ENCODE measurements at regions not wholly inside any gene's neighbourhood (a gene's known extent, or its start where the extent isn't known, plus 50 kb on each side); places are given as distances from the start of the nearest gene placed in this dataset.

DNA sequence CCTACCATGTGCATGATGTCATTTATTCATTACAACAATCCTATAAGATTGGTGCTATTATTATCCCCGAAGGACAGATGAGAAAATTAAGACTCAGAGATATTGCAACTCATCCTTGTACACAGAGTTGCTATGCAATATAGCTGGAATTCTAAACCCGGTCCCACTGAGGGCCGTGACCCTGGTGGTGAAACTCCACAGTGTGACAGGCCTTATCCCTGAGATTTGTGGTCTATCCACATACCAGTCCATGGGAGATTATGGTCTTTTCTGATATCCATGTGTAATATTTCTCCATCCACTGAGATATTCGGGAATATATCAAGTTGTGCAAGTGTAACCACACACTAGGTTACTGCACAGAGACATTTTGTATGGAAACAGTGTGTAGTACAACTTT is 305.2 kb downstream of the TXNL1 start:
- no peaks in the 10 kb centered on the region for H3K4me1 ChIP-seq (ENCODE audit: control insufficient read depth in 3 of 3, insufficient read depth in 3 of 3, low read length in 3 of 3)
- H3K27me3 ChIP-seq (ENCODE audit: control insufficient read depth in 3 of 3, insufficient read depth in 3 of 3, low read length in 3 of 3) = no peaks in the 10 kb centered on the region
- no peak overlapping the region for H3K9ac ChIP-seq (ENCODE audit: low read depth in 1 of 3, low read length in 3 of 3)

DNA sequence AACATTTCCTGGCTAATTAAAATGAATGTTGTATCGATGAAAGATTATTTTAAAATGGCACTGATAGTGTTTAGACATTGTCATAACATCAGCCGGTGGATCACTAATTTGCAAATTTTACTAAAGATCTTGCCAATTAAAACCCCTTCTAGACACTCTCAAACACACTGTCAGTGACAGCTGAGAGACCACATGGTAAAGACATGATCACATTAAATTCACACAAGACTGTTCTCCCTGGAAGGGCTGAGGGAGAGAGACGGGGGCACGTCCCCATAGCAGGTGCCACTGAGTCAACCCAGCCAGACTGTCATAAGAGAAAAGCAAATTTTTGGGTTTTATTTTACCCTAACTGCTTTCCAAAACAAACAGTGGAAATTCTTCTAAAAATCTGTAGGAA is 306.0 kb downstream of the TXNL1 start:
- Histone ChIP-seq H3K9me3 (ENCODE audit: control insufficient read depth in 3 of 3, low read length in 3 of 3) (no peaks in the 10 kb centered on the region), H3K4me1 (ENCODE audit: control insufficient read depth in 3 of 3, insufficient read depth in 3 of 3, low read length in 3 of 3) (no peaks in the 10 kb centered on the region), H3K27me3 (ENCODE audit: control insufficient read depth in 3 of 3, insufficient read depth in 3 of 3, low read length in 3 of 3) (no peaks in the 10 kb centered on the region), H3K36me3 (ENCODE audit: control insufficient read depth in 3 of 3, insufficient read depth in 3 of 3, low read length in 3 of 3) (no peaks in the 10 kb centered on the region), H3K27ac (ENCODE audit: low read depth, low read length) (no peak overlapping the region), H3K4me3 (ENCODE audit: low read length in 3 of 3) (no peak overlapping the region), H3K9ac (ENCODE audit: low read depth in 1 of 3, low read length in 3 of 3) (no peak overlapping the region)

More for the DNA sequence above, 305.2 kb downstream of the TXNL1 start:
- Histone ChIP-seq H3K4me3 (ENCODE audit: low read length in 3 of 3) (no peak overlapping the region), H3K36me3 (ENCODE audit: control insufficient read depth in 3 of 3, insufficient read depth in 3 of 3, low read length in 3 of 3) (no peaks in the 10 kb centered on the region), H3K9me3 (ENCODE audit: control insufficient read depth in 3 of 3, low read length in 3 of 3) (no peaks in the 10 kb centered on the region), H3K27ac (ENCODE audit: low read depth, low read length) (no peak overlapping the region)

DNA sequence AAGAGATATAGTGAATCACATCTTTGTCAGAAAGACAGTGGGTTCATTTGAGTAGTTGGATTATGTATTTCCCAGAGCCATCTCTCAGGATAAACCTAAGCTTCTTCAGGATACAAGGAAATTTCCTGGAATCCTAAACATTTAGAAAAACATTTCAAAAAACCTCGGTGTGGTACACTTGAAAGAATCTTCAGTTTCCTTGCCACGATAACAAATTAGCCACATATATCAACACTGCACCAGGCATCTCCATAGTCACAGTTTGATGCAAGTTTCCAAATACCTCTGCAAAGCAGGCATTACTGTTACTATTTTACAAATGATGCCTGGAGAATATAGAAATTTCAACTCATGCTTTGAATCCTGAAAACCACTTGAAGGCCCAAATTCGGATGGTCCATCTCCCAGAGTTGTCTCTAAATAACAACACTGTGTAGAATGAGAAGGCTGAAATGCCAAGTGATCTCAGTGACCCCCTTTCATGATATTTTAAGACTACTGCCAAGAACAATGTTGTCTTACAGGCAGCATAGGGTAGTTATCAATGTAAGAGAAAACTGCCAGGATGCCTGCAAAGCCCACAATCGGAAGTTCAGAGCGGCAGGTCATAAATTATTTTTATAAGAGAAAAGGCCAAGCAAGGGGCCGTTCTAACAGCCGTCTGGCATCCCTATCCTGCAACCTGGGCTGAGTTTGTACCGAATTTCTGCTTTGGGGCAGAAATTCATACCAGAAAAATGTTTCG is 307.9 kb downstream of the TXNL1 start:
- H3K9me3 ChIP-seq (ENCODE audit: control insufficient read depth in 3 of 3, low read length in 3 of 3) = no peaks in the 10 kb centered on the region
- H3K4me1 ChIP-seq (ENCODE audit: control insufficient read depth in 3 of 3, insufficient read depth in 3 of 3, low read length in 3 of 3) = no peaks in the 10 kb centered on the region
- H3K27me3 ChIP-seq (ENCODE audit: control insufficient read depth in 3 of 3, insufficient read depth in 3 of 3, low read length in 3 of 3) = no peaks in the 10 kb centered on the region
- no peak overlapping the region for H3K9ac ChIP-seq (ENCODE audit: low read depth in 1 of 3, low read length in 3 of 3)
- no peak overlapping the region for H3K27ac ChIP-seq (ENCODE audit: low read depth, low read length)
- no peaks in the 10 kb centered on the region for H3K36me3 ChIP-seq (ENCODE audit: control insufficient read depth in 3 of 3, insufficient read depth in 3 of 3, low read length in 3 of 3)
- no peak overlapping the region for H3K4me3 ChIP-seq (ENCODE audit: low read length in 3 of 3)

DNA sequence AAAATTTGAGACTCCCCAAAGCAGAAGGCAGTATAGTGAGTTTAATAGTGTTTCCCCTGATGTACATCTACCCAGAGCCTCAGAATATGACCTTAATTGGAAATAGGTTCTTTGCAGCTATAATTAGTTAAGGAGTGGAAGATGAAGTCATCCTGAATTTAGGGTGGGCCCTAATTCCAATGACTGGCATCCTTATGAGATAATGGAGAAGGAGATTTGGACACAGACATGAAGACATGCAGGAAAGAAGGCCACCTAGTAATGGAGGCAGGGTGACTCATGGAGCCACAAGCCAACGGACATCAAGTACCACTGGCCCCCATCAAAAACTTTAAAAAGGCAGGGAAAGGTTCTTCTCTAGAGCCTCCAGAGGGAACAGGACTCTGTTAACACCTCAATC is 308.9 kb downstream of the TXNL1 start:
- no peaks in the 10 kb centered on the region for H3K9me3 ChIP-seq (ENCODE audit: control insufficient read depth in 3 of 3, low read length in 3 of 3)
- no peak overlapping the region for H3K4me3 ChIP-seq (ENCODE audit: low read length in 3 of 3)
- H3K4me1 ChIP-seq (ENCODE audit: control insufficient read depth in 3 of 3, insufficient read depth in 3 of 3, low read length in 3 of 3) = no peaks in the 10 kb centered on the region
- H3K27me3 ChIP-seq (ENCODE audit: control insufficient read depth in 3 of 3, insufficient read depth in 3 of 3, low read length in 3 of 3) = no peaks in the 10 kb centered on the region
- H3K36me3 ChIP-seq (ENCODE audit: control insufficient read depth in 3 of 3, insufficient read depth in 3 of 3, low read length in 3 of 3) = no peaks in the 10 kb centered on the region
- no peak overlapping the region for H3K9ac ChIP-seq (ENCODE audit: low read depth in 1 of 3, low read length in 3 of 3)
- H3K27ac ChIP-seq (ENCODE audit: low read depth, low read length) = no peak overlapping the region

DNA sequence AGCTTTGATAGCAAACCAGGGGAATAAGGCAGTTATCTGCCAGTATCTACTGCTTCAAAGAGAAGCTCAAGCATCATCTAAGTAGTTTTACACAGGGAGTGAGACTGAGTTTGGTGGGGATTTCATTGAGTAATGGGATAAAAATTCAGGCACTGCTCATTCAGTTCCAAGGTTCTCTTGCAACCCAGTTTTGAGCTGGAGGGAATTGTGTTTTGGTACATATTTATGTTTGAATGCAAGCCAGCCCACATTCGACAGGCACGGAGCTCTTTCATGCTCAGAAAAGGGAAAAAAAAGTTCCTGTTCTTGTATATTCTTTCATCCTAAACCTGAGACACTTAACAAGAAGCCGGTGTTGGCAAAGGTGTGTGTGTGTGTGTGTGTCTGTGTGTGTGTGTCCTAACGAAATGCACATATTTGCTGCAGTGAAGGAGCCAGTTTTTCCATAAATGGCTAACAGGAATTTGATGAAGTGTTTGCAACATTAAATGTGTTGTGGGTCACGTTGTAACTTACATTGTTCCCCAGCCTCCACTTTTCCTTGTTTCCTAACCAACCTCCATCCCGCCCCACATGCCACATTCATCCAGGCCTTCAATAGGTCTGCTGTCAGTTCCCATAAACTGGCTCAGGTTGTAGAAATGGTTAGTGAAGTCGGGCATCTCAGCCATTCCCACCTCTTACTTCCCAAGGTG is 311.1 kb downstream of the TXNL1 start:
- Histone ChIP-seq H3K9me3 (ENCODE audit: control insufficient read depth in 3 of 3, low read length in 3 of 3) (no peaks in the 10 kb centered on the region), H3K36me3 (ENCODE audit: control insufficient read depth in 3 of 3, insufficient read depth in 3 of 3, low read length in 3 of 3) (no peaks in the 10 kb centered on the region), H3K4me1 (ENCODE audit: control insufficient read depth in 3 of 3, insufficient read depth in 3 of 3, low read length in 3 of 3) (peaks cover 0 to 2% (median 0%) of the 10 kb centered on the region in 3 donors), H3K4me3 (ENCODE audit: low read length in 3 of 3) (no peak overlapping the region), H3K9ac (ENCODE audit: low read depth in 1 of 3, low read length in 3 of 3) (no peak overlapping the region), H3K27ac (ENCODE audit: low read depth, low read length) (no peak overlapping the region), H3K27me3 (ENCODE audit: control insufficient read depth in 3 of 3, insufficient read depth in 3 of 3, low read length in 3 of 3) (no peaks in the 10 kb centered on the region)

DNA sequence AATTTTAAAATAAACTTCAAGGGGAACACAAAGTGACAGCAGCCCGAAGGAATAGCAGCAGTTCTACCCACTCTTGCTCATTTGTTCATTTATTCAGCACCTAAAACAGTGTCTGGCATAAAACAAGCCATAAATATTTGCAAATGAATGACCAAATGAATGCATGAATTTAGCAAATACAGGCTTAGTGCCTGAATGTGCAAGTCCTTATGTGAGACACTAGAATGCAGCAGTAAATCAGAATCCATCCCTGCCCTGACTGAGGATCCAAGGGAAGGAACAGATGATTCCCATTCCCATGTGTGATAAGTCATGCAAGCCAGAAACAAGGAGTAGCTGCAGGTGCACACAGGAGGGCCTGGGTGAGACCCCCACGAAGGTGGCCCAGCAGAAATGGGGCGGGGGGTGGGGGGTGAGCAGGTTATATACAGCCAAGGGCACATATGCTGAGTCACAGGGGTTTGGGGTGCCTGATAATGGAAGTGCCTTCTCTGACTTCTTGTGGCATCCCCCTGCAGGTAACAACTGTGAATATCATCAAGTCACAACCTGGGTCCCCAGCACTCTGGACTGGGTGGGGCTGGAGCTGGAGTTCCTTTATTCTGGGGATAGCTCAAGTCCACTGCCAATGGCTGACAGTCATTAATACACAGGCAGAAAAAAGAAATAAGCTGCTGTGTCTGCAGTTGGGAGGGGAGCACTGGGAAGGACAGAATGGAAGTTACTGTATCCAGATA is 311.9 kb downstream of the TXNL1 start:
- no peaks in the 10 kb centered on the region for H3K9me3 ChIP-seq (ENCODE audit: control insufficient read depth in 3 of 3, low read length in 3 of 3)
- peaks cover 2 to 4% (median 3%) of the 10 kb centered on the region in 3 donors for H3K4me1 ChIP-seq (ENCODE audit: control insufficient read depth in 3 of 3, insufficient read depth in 3 of 3, low read length in 3 of 3)
- no peaks in the 10 kb centered on the region for H3K36me3 ChIP-seq (ENCODE audit: control insufficient read depth in 3 of 3, insufficient read depth in 3 of 3, low read length in 3 of 3)
- H3K4me3 ChIP-seq (ENCODE audit: low read length in 3 of 3) = no peak overlapping the region
- H3K27ac ChIP-seq (ENCODE audit: low read depth, low read length) = no peak overlapping the region
- no peaks in the 10 kb centered on the region for H3K27me3 ChIP-seq (ENCODE audit: control insufficient read depth in 3 of 3, insufficient read depth in 3 of 3, low read length in 3 of 3)
- H3K9ac ChIP-seq (ENCODE audit: low read depth in 1 of 3, low read length in 3 of 3) = no peak overlapping the region

DNA sequence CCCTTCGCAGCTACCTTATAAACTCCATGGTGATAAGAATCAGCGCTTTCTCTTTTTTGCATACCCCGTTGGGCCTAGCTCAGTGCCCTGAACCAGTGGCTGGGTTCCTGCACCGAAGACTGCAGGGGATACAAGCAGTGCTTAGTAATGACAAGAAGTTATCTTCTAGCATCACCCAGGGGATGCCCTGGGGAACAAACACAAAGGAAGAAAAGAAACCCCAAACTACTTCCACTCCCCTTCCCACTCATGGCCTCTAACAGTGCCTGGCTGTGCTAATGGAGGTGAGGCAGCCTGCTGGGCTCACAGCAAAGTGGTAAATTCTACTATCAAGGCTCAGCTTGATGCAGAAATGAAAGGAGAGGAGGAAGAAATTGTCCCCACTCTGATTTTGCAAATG is 314.7 kb downstream of the TXNL1 start:
- Histone ChIP-seq H3K27ac (ENCODE audit: low read depth, low read length) (no peak overlapping the region), H3K4me1 (ENCODE audit: control insufficient read depth in 3 of 3, insufficient read depth in 3 of 3, low read length in 3 of 3) (peaks cover 7 to 10% (median 9%) of the 10 kb centered on the region in 3 donors), H3K9ac (ENCODE audit: low read depth in 1 of 3, low read length in 3 of 3) (no peak overlapping the region), H3K36me3 (ENCODE audit: control insufficient read depth in 3 of 3, insufficient read depth in 3 of 3, low read length in 3 of 3) (no peaks in the 10 kb centered on the region), H3K4me3 (ENCODE audit: low read length in 3 of 3) (no peak overlapping the region), H3K9me3 (ENCODE audit: control insufficient read depth in 3 of 3, low read length in 3 of 3) (no peaks in the 10 kb centered on the region), H3K27me3 (ENCODE audit: control insufficient read depth in 3 of 3, insufficient read depth in 3 of 3, low read length in 3 of 3) (no peaks in the 10 kb centered on the region)

DNA sequence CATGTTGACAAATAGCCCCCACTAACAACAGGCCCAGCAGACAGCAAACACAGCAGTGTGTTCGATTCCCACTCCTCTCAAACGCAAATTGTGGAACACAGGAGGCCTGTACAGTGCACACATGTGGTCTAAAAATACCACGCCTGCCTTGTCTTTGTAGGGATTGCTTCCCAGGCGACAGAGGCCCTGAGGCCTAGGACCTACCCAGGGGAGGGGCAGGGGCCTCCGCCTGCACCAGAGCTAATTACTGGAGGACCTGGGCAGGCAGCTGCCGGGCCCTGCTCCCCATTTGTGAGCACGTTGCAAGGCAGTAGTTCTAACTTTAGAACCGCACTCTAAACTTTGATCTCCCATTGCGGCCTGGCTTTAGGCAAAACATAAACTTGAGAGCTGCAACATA is 316.0 kb downstream of the TXNL1 start:
- Histone ChIP-seq H3K4me3 (ENCODE audit: low read length in 3 of 3) (no peak overlapping the region), H3K36me3 (ENCODE audit: control insufficient read depth in 3 of 3, insufficient read depth in 3 of 3, low read length in 3 of 3) (no peaks in the 10 kb centered on the region), H3K4me1 (ENCODE audit: control insufficient read depth in 3 of 3, insufficient read depth in 3 of 3, low read length in 3 of 3) (peaks cover 7 to 10% (median 9%) of the 10 kb centered on the region in 3 donors), H3K9me3 (ENCODE audit: control insufficient read depth in 3 of 3, low read length in 3 of 3) (no peaks in the 10 kb centered on the region), H3K9ac (ENCODE audit: low read depth in 1 of 3, low read length in 3 of 3) (no peak overlapping the region), H3K27ac (ENCODE audit: low read depth, low read length) (peak overlapping the region; percentile 39), H3K27me3 (ENCODE audit: control insufficient read depth in 3 of 3, insufficient read depth in 3 of 3, low read length in 3 of 3) (no peaks in the 10 kb centered on the region)

DNA sequence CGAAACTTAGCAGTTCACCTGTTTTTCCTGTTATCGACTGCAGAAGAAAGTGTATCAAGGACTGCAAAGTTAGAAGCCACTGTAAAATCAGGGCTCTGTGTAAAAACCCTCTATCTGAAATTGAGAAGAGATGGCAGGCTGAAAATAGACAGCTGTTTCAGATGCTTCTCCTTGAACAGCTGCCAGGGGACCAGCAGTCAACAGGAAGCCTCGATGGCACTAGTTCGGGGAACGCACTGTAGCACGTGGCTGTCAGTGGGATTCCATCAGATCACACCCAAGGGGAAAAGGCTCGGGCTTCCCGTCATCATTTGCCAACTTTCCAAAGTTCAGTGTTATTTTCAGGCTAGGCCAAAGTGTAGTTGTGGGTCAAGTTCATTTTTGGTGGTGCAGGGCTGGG is 316.9 kb downstream of the TXNL1 start:
- no peaks in the 10 kb centered on the region for H3K36me3 ChIP-seq (ENCODE audit: control insufficient read depth in 3 of 3, insufficient read depth in 3 of 3, low read length in 3 of 3)
- H3K9me3 ChIP-seq (ENCODE audit: control insufficient read depth in 3 of 3, low read length in 3 of 3) = no peaks in the 10 kb centered on the region
- no peak overlapping the region for H3K9ac ChIP-seq (ENCODE audit: low read depth in 1 of 3, low read length in 3 of 3)
- H3K4me3 ChIP-seq (ENCODE audit: low read length in 3 of 3) = no peak overlapping the region
- H3K4me1 ChIP-seq (ENCODE audit: control insufficient read depth in 3 of 3, insufficient read depth in 3 of 3, low read length in 3 of 3) = peaks cover 7 to 10% (median 9%) of the 10 kb centered on the region in 3 donors
- peak overlapping the region; percentile 39 for H3K27ac ChIP-seq (ENCODE audit: low read depth, low read length)
- H3K27me3 ChIP-seq (ENCODE audit: control insufficient read depth in 3 of 3, insufficient read depth in 3 of 3, low read length in 3 of 3) = no peaks in the 10 kb centered on the region

DNA sequence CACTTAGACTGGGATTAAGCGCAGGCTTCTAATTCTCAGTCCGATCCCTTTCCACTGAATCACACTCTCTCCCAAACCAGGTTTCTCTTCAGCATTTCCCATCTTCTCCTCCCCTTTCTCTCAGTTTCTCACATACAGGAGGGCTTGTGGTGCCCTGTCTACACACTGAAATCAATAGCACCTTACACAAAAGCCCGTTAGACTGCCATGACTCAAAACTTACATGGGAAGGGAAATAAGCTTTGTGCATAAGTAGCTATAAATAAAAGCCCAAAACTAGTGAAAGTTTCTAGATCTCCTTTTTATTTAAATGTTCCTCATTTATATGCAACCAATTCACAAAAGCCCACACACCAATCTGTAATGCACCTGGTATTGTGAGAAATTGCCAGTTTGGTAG is 318.4 kb downstream of the TXNL1 start:
- Histone ChIP-seq H3K9ac (ENCODE audit: low read depth in 1 of 3, low read length in 3 of 3) (no peak overlapping the region), H3K27me3 (ENCODE audit: control insufficient read depth in 3 of 3, insufficient read depth in 3 of 3, low read length in 3 of 3) (no peaks in the 10 kb centered on the region), H3K9me3 (ENCODE audit: control insufficient read depth in 3 of 3, low read length in 3 of 3) (no peaks in the 10 kb centered on the region), H3K36me3 (ENCODE audit: control insufficient read depth in 3 of 3, insufficient read depth in 3 of 3, low read length in 3 of 3) (no peaks in the 10 kb centered on the region), H3K4me3 (ENCODE audit: low read length in 3 of 3) (no peak overlapping the region), H3K27ac (ENCODE audit: low read depth, low read length) (no peak overlapping the region), H3K4me1 (ENCODE audit: control insufficient read depth in 3 of 3, insufficient read depth in 3 of 3, low read length in 3 of 3) (peaks cover 7 to 10% (median 9%) of the 10 kb centered on the region in 3 donors)
